IPS-20b (cell line): ENCODE measurements at regions not wholly inside any gene's neighbourhood (a gene's known extent, or its start where the extent isn't known, plus 50 kb on each side); places are given as distances from the start of the nearest gene placed in this dataset.
"Not testable (repeated sequence)": the region's sequence is repeated elsewhere in the genome, so short reads cannot be mapped to it uniquely, and the experiment has no call there.

Experiments used
- H3K27ac ChIP-seq: one replicate; pipeline ENCODE4 v1.5.1; 2013; ENCODE audit warnings: low read length
- H3K27me3 ChIP-seq: 2 replicates; pipeline ENCODE4 v1.6.1; 2013; ENCODE audit warnings: mild to moderate bottlenecking, low read length, inconsistent platforms; ENCODE audit not compliant: insufficient read depth
- H3K36me3 ChIP-seq: 2 replicates; pipeline ENCODE4 v1.6.1; 2013; ENCODE audit warnings: low read depth, mild to moderate bottlenecking, inconsistent platforms, low read length, moderate library complexity; ENCODE audit not compliant: insufficient read depth
- H3K4me1 ChIP-seq: 2 replicates; pipeline ENCODE4 v1.6.1; 2013; ENCODE audit warnings: mild to moderate bottlenecking, control low read depth, inconsistent platforms, low read length, moderate library complexity; ENCODE audit not compliant: insufficient read depth
- H3K4me3 ChIP-seq: 2 replicates; pipeline ENCODE4 v1.5.1; 2013; ENCODE audit warnings: mild to moderate bottlenecking, low read length, inconsistent platforms
- H3K9ac ChIP-seq: 2 replicates; pipeline ENCODE4 v1.6.1; 2013; ENCODE audit warnings: low read depth, mild to moderate bottlenecking, inconsistent platforms, low read length, moderate library complexity
- H3K9me3 ChIP-seq: 2 replicates; pipeline ENCODE4 v1.6.1; 2013; ENCODE audit warnings: mild to moderate bottlenecking, low read depth, low read length, inconsistent platforms; ENCODE audit not compliant: insufficient read depth

GRCh38 chr2:16096962-16097361 lies 156.6 kb downstream of the MYCN start:
- Histone ChIP-seq H3K9me3 (no peaks in the 10 kb centered on the region), H3K4me3 (no peak overlapping the region), H3K27me3 (no peaks in the 10 kb centered on the region), H3K4me1 (no peaks in the 10 kb centered on the region; the same call in 1 of the 2 replicates), H3K36me3 (no peaks in the 10 kb centered on the region), H3K9ac (no peak overlapping the region), H3K27ac (no peak overlapping the region)

GRCh38 chr2:16095483-16095882 lies 155.1 kb downstream of the MYCN start:
- H3K27ac ChIP-seq, H3K36me3 ChIP-seq, H3K4me3 ChIP-seq, H3K9me3 ChIP-seq, H3K4me1 ChIP-seq, H3K9ac ChIP-seq, H3K27me3 ChIP-seq: not testable (repeated sequence)

GRCh38 chr2:16094811-16095210 lies 154.5 kb downstream of the MYCN start:
- Histone ChIP-seq H3K9ac (no peak overlapping the region), H3K27ac (no peak overlapping the region), H3K36me3 (no peaks in the 10 kb centered on the region), H3K27me3 (no peaks in the 10 kb centered on the region), H3K9me3 (no peaks in the 10 kb centered on the region), H3K4me3 (no peak overlapping the region), H3K4me1 (no peaks in the 10 kb centered on the region)

GRCh38 chr2:16093639-16094529 lies 153.5 kb downstream of the MYCN start:
- H3K36me3 ChIP-seq: no peaks in the 10 kb centered on the region
- H3K4me3 ChIP-seq: no peak overlapping the region
- no peak overlapping the region for H3K27ac ChIP-seq

GRCh38 chr2:16092861-16093638 lies 152.7 kb downstream of the MYCN start:
- Histone ChIP-seq H3K27ac (no peak overlapping the region), H3K9ac (no peak overlapping the region), H3K9me3 (no peaks in the 10 kb centered on the region), H3K27me3 (no peaks in the 10 kb centered on the region), H3K4me1 (no peaks in the 10 kb centered on the region), H3K4me3 (no peak overlapping the region), H3K36me3 (no peaks in the 10 kb centered on the region)

More at GRCh38 chr2:16093639-16094529, 153.5 kb downstream of the MYCN start:
- Histone ChIP-seq H3K9me3 (no peaks in the 10 kb centered on the region), H3K9ac (no peak overlapping the region), H3K4me1 (no peaks in the 10 kb centered on the region), H3K27me3 (no peaks in the 10 kb centered on the region)

GRCh38 chr2:16091576-16092282 lies 151.4 kb downstream of the MYCN start:
- Histone ChIP-seq H3K27ac (no peak overlapping the region), H3K4me1 (no peaks in the 10 kb centered on the region), H3K36me3 (no peaks in the 10 kb centered on the region), H3K9me3 (no peaks in the 10 kb centered on the region), H3K4me3 (no peak overlapping the region), H3K27me3 (no peaks in the 10 kb centered on the region), H3K9ac (no peak overlapping the region)

- Histone ChIP-seq H3K9me3 (no peaks in the 10 kb centered on the region), H3K36me3 (no peaks in the 10 kb centered on the region), H3K9ac (no peak overlapping the region), H3K27me3 (no peaks in the 10 kb centered on the region), H3K27ac (no peak overlapping the region), H3K4me1 (no peaks in the 10 kb centered on the region), H3K4me3 (no peak overlapping the region)
Measured at GRCh38 chr2:16090650-16091575, 150.6 kb downstream of the MYCN start.

GRCh38 chr2:16089491-16089890 lies 149.1 kb downstream of the MYCN start:
- not testable (repeated sequence) for H3K9ac ChIP-seq, H3K27me3 ChIP-seq, H3K27ac ChIP-seq, H3K9me3 ChIP-seq, H3K36me3 ChIP-seq, H3K4me3 ChIP-seq, H3K4me1 ChIP-seq

GRCh38 chr2:16088802-16089112 lies 148.4 kb downstream of the MYCN start:
- Histone ChIP-seq H3K27ac (no peak overlapping the region), H3K4me1 (peaks cover 2% of the 10 kb centered on the region; the same call in 1 of the 2 replicates), H3K4me3 (no peak overlapping the region), H3K36me3 (no peaks in the 10 kb centered on the region), H3K9ac (no peak overlapping the region), H3K27me3 (no peaks in the 10 kb centered on the region), H3K9me3 (no peaks in the 10 kb centered on the region)

- no peaks in the 10 kb centered on the region for H3K9me3 ChIP-seq
- H3K9ac ChIP-seq: no peak overlapping the region
- H3K27ac ChIP-seq: no peak overlapping the region
- H3K4me3 ChIP-seq: no peak overlapping the region
- H3K27me3 ChIP-seq: no peaks in the 10 kb centered on the region
- peaks cover 6% of the 10 kb centered on the region; the same call in 1 of the 2 replicates for H3K4me1 ChIP-seq
- H3K36me3 ChIP-seq: no peaks in the 10 kb centered on the region
Measured at GRCh38 chr2:16088035-16088801, 147.9 kb downstream of the MYCN start.
